ENCODE measurements at regions not wholly inside any gene's neighbourhood (a gene's known extent, or its start where the extent isn't known, plus 50 kb on each side); places are given as distances from the start of the nearest gene placed in this dataset.

DNA sequence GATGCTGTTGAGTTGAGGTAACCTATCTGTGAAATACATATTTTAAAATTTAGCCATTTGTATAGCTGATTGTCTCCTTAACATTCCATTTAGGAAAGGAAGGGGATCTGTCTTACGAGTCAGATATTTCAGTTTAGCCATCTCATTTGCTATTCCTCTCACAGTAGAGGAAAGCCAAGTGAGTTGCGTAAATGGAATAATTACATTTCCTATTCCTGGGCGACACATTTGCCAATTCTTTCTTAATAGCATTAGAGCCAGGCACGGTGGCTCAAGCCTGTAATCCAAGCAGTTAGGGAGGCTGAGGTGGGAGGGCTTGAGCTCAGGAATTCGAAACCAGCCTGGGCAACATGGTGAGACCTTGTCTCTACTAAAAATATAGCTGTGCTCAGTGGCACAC is 116.3 kb downstream of the TMX1 start:
- H2BK15ac ChIP-seq (ENCODE audit: low read length): no peak overlapping the region
- H3K23ac ChIP-seq (ENCODE audit: low read depth, low read length, poor library complexity): no peak overlapping the region
- H3K18ac ChIP-seq (ENCODE audit: low read length): peak overlapping the region; percentile 25
- H3K27me3 ChIP-seq (ENCODE audit: control insufficient read depth in 3 of 3, insufficient read depth in 3 of 3, low read depth in 1 of 3, low read length in 3 of 3): no peaks in the 10 kb centered on the region
- no peak overlapping the region for H2AFZ ChIP-seq (ENCODE audit: low read length)
- no peak overlapping the region for H2BK12ac ChIP-seq (ENCODE audit: low read length)
- H3K4me3 ChIP-seq (ENCODE audit: low read length in 2 of 2): no peak overlapping the region
- H3K4ac ChIP-seq (ENCODE audit: low read length): no peak overlapping the region
- no peak overlapping the region for H4K91ac ChIP-seq (ENCODE audit: low read depth, low read length, poor library complexity)
- H3K9me3 ChIP-seq (replicated peaks in 1 of 2; ENCODE audit: control insufficient read depth in 2 of 2, insufficient read depth in 1 of 2, low read depth in 1 of 2, low read length in 2 of 2): no peaks in the 10 kb centered on the region
- H2BK5ac ChIP-seq (ENCODE audit: low read length): no peak overlapping the region
- no peak overlapping the region for H3K4me2 ChIP-seq (ENCODE audit: insufficient read depth, low read length, poor library complexity, severe bottlenecking)
- no CpG with 5 or more reads among the region's 5 CpGs for WGBS, 2 donors (ENCODE audit: extremely low coverage in 2 of 2, insufficient read length in 2 of 2, insufficient replicate concordance in 1 of 2)
- H3K14ac ChIP-seq (ENCODE audit: low read length): no peak overlapping the region
- no peaks in the 10 kb centered on the region for H3K36me3 ChIP-seq (replicated peaks in 1 of 2; ENCODE audit: control insufficient read depth in 2 of 2, insufficient read depth in 2 of 2, low read length in 2 of 2)
- no peak overlapping the region for H2AK5ac ChIP-seq (ENCODE audit: low read depth, low read length)
- DNase-seq (ENCODE audit: low spot score): no peak
- H3K79me1 ChIP-seq (ENCODE audit: low read depth, low read length): no peaks in the 10 kb centered on the region
- H3K9ac ChIP-seq (ENCODE audit: low read depth, low read length, poor library complexity): no peak overlapping the region
- no peak overlapping the region for H4K8ac ChIP-seq (ENCODE audit: low read depth, low read length)
- H3K4me1 ChIP-seq (ENCODE audit: control insufficient read depth in 2 of 2, insufficient read depth in 1 of 2, low read depth in 1 of 2, low read length in 2 of 2): peaks cover 0 to 4% of the 10 kb centered on the region in 2 donors
- no peak overlapping the region for H2BK120ac ChIP-seq (ENCODE audit: low read depth, low read length)
- no peak overlapping the region for H3K27ac ChIP-seq (replicated peaks; ENCODE audit: low read length)

DNA sequence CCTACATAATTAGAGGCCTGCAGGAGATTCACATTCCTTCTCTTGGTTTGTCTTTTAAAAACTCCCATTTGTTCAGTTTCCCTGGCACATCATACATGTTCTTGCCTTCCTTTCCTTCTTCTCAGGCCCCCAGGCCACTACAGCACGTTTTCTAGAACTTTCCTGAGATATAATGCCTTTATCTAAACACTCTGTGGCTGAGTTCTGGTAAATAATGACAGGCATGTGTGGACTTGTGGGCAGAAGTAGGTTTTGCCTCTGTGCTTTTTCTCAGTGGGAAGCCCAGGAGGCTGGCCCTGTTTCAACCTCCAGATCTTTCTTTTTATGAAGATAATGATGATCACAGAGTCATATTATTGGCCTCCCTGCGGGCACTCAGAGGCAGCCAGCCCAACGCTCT is 117.2 kb downstream of the TMX1 start:
- H3K4me1 ChIP-seq (ENCODE audit: control insufficient read depth in 2 of 2, insufficient read depth in 1 of 2, low read depth in 1 of 2, low read length in 2 of 2): peaks cover 0 to 4% of the 10 kb centered on the region in 2 donors
- H2BK15ac ChIP-seq (ENCODE audit: low read length): no peak overlapping the region
- no peak overlapping the region for H3K14ac ChIP-seq (ENCODE audit: low read length)
- H2AK5ac ChIP-seq (ENCODE audit: low read depth, low read length): no peak overlapping the region
- no peak overlapping the region for H2BK12ac ChIP-seq (ENCODE audit: low read length)
- no peak overlapping the region for H4K91ac ChIP-seq (ENCODE audit: low read depth, low read length, poor library complexity)
- no peak for DNase-seq (ENCODE audit: low spot score)
- peak overlapping the region; percentile 3 for H2AFZ ChIP-seq (ENCODE audit: low read length)
- H2BK5ac ChIP-seq (ENCODE audit: low read length): no peak overlapping the region
- H3K27me3 ChIP-seq (ENCODE audit: control insufficient read depth in 3 of 3, insufficient read depth in 3 of 3, low read depth in 1 of 3, low read length in 3 of 3): no peaks in the 10 kb centered on the region
- no peak overlapping the region for H4K8ac ChIP-seq (ENCODE audit: low read depth, low read length)
- H3K9me3 ChIP-seq (replicated peaks in 1 of 2; ENCODE audit: control insufficient read depth in 2 of 2, insufficient read depth in 1 of 2, low read depth in 1 of 2, low read length in 2 of 2): no peaks in the 10 kb centered on the region
- H3K9ac ChIP-seq (ENCODE audit: low read depth, low read length, poor library complexity): no peak overlapping the region
- H3K79me1 ChIP-seq (ENCODE audit: low read depth, low read length): no peaks in the 10 kb centered on the region
- no peak overlapping the region for H3K27ac ChIP-seq (replicated peaks; ENCODE audit: low read length)
- H3K4me2 ChIP-seq (ENCODE audit: insufficient read depth, low read length, poor library complexity, severe bottlenecking): no peak overlapping the region
- no peak overlapping the region for H3K4me3 ChIP-seq (ENCODE audit: low read length in 2 of 2)
- WGBS, 2 donors (ENCODE audit: extremely low coverage in 2 of 2, insufficient read length in 2 of 2, insufficient replicate concordance in 1 of 2): no CpG with 5 or more reads among the region's 3 CpGs
- no peaks in the 10 kb centered on the region for H3K36me3 ChIP-seq (replicated peaks in 1 of 2; ENCODE audit: control insufficient read depth in 2 of 2, insufficient read depth in 2 of 2, low read length in 2 of 2)
- no peak overlapping the region for H2BK120ac ChIP-seq (ENCODE audit: low read depth, low read length)
- H3K4ac ChIP-seq (ENCODE audit: low read length): no peak overlapping the region
- no peak overlapping the region for H3K18ac ChIP-seq (ENCODE audit: low read length)
- H3K23ac ChIP-seq (ENCODE audit: low read depth, low read length, poor library complexity): no peak overlapping the region

DNA sequence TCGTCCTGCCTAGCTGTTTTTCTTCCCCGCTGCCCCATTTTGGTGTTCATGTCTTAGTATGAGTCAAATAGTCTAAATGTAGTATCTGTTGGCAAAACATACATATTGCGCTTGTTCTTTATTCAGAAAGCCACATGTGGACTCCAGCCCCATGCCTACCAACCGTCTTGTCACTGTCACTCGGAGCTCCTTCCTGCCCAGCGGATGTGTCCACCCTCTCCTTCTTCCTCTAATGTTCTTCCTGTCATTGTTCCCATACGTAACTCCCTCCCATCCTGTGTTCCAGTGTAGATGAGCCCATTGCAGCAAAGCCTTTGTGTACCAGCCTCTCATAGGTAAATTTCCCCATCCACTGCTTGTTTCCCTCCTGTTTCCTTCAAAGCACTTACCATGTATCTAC is 120.5 kb downstream of the TMX1 start:
- Histone ChIP-seq H3K18ac (ENCODE audit: low read length) (no peak overlapping the region), H2AFZ (ENCODE audit: low read length) (no peak overlapping the region)

DNA sequence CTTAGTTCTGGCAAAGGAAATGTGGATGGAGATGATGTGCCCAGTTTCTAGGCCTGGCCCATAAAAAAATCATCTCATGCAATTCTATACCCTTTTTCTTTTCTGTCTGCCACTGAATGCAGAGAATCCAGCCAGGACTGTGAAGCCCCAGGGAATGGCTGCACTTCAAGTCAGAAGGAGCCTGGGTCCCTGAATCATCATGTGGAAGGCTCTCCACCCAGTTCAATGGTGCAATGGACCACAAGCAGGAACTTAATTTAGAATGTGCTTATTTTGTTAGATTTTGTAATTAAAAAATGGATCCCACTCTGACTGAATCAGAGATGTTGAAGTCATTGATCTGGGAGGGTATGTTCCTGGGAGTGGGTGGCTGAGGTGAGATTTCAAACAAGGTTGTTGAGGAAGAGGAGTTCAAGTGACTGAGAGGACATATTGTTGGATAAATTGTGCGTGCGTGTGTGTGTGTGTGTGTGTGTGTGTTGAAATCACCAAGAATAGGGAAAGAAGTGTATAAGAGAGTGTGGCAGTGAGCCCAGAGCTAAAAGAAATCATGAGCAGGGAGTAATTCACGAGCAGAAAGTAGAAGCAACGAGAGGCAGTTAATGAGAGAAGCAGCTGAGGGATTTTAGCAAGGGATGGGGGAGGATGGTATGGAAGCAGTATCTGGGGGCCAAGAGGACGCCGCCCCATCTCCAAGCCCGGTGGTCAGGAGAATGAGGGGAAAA is 125.4 kb downstream of the TMX1 start:
- Histone ChIP-seq H3K4me3 (ENCODE audit: low read length in 2 of 2) (no peak overlapping the region), H3K27ac (replicated peaks; ENCODE audit: low read length) (no peak overlapping the region), H3K14ac (ENCODE audit: low read length) (no peak overlapping the region), H3K27me3 (ENCODE audit: control insufficient read depth in 3 of 3, insufficient read depth in 3 of 3, low read depth in 1 of 3, low read length in 3 of 3) (peaks cover 0 to 10% (median 0%) of the 10 kb centered on the region in 3 experiments), H3K4me1 (ENCODE audit: control insufficient read depth in 2 of 2, insufficient read depth in 1 of 2, low read depth in 1 of 2, low read length in 2 of 2) (no peaks in the 10 kb centered on the region), H2BK15ac (ENCODE audit: low read length) (no peak overlapping the region), H3K4ac (ENCODE audit: low read length) (no peak overlapping the region), H3K9ac (ENCODE audit: low read depth, low read length, poor library complexity) (no peak overlapping the region), H2AK5ac (ENCODE audit: low read depth, low read length) (no peak overlapping the region), H4K91ac (ENCODE audit: low read depth, low read length, poor library complexity) (no peak overlapping the region), H2BK120ac (ENCODE audit: low read depth, low read length) (no peak overlapping the region), H2BK5ac (ENCODE audit: low read length) (no peak overlapping the region), H2BK12ac (ENCODE audit: low read length) (no peak overlapping the region), H3K4me2 (ENCODE audit: insufficient read depth, low read length, poor library complexity, severe bottlenecking) (no peak overlapping the region), H3K9me3 (replicated peaks in 1 of 2; ENCODE audit: control insufficient read depth in 2 of 2, insufficient read depth in 1 of 2, low read depth in 1 of 2, low read length in 2 of 2) (no peaks in the 10 kb centered on the region), H2AFZ (ENCODE audit: low read length) (no peak overlapping the region), H3K23ac (ENCODE audit: low read depth, low read length, poor library complexity) (no peak overlapping the region), H3K79me1 (ENCODE audit: low read depth, low read length) (no peaks in the 10 kb centered on the region), H3K18ac (ENCODE audit: low read length) (no peak overlapping the region), H3K36me3 (replicated peaks in 1 of 2; ENCODE audit: control insufficient read depth in 2 of 2, insufficient read depth in 2 of 2, low read length in 2 of 2) (no peaks in the 10 kb centered on the region), H4K8ac (ENCODE audit: low read depth, low read length) (no peak overlapping the region)
- no CpG with 5 or more reads among the region's 7 CpGs for WGBS, 2 donors (ENCODE audit: extremely low coverage in 2 of 2, insufficient read length in 2 of 2, insufficient replicate concordance in 1 of 2)
- no peak for DNase-seq (ENCODE audit: low spot score)

More for the DNA sequence above, 120.5 kb downstream of the TMX1 start:
- Histone ChIP-seq H2BK15ac (ENCODE audit: low read length) (no peak overlapping the region), H2AK5ac (ENCODE audit: low read depth, low read length) (no peak overlapping the region), H3K36me3 (replicated peaks in 1 of 2; ENCODE audit: control insufficient read depth in 2 of 2, insufficient read depth in 2 of 2, low read length in 2 of 2) (no peaks in the 10 kb centered on the region), H3K9me3 (replicated peaks in 1 of 2; ENCODE audit: control insufficient read depth in 2 of 2, insufficient read depth in 1 of 2, low read depth in 1 of 2, low read length in 2 of 2) (no peaks in the 10 kb centered on the region), H3K14ac (ENCODE audit: low read length) (no peak overlapping the region), H3K27me3 (ENCODE audit: control insufficient read depth in 3 of 3, insufficient read depth in 3 of 3, low read depth in 1 of 3, low read length in 3 of 3) (peaks cover 0 to 4% (median 0%) of the 10 kb centered on the region in 3 experiments), H4K8ac (ENCODE audit: low read depth, low read length) (no peak overlapping the region), H3K9ac (ENCODE audit: low read depth, low read length, poor library complexity) (no peak overlapping the region), H3K4me2 (ENCODE audit: insufficient read depth, low read length, poor library complexity, severe bottlenecking) (no peak overlapping the region), H3K23ac (ENCODE audit: low read depth, low read length, poor library complexity) (no peak overlapping the region), H2BK12ac (ENCODE audit: low read length) (no peak overlapping the region), H3K4me1 (ENCODE audit: control insufficient read depth in 2 of 2, insufficient read depth in 1 of 2, low read depth in 1 of 2, low read length in 2 of 2) (peaks cover 0 to 4% of the 10 kb centered on the region in 2 donors), H4K91ac (ENCODE audit: low read depth, low read length, poor library complexity) (no peak overlapping the region), H3K4ac (ENCODE audit: low read length) (no peak overlapping the region), H2BK5ac (ENCODE audit: low read length) (no peak overlapping the region), H3K79me1 (ENCODE audit: low read depth, low read length) (no peaks in the 10 kb centered on the region), H3K4me3 (ENCODE audit: low read length in 2 of 2) (no peak overlapping the region), H3K27ac (replicated peaks; ENCODE audit: low read length) (no peak overlapping the region), H2BK120ac (ENCODE audit: low read depth, low read length) (no peak overlapping the region)
- no peak for DNase-seq (ENCODE audit: low spot score)
- no CpG with 5 or more reads among the region's 7 CpGs for WGBS, 2 donors (ENCODE audit: extremely low coverage in 2 of 2, insufficient read length in 2 of 2, insufficient replicate concordance in 1 of 2)

All from neuronal stem cell (in vitro differentiated cells).